GM12892 (cell line): ENCODE measurements at regions not wholly inside any gene's neighbourhood (a gene's known extent, or its start where the extent isn't known, plus 50 kb on each side); places are given as distances from the start of the nearest gene placed in this dataset.

ENCODE experiments used
- POLR2A ChIP-seq: IDR thresholded peaks from 2 replicates; pipeline ENCODE4 v1.6.1; 2011; ENCODE audit warnings: low read depth, low read length, control low read depth
- POLR2AphosphoS5 ChIP-seq: IDR thresholded peaks from 2 replicates; pipeline ENCODE4 v1.6.1; 2011; ENCODE audit warnings: low read depth, low read length, control low read depth
- TAF1 ChIP-seq: IDR thresholded peaks from 2 replicates; pipeline ENCODE4 v1.6.1; 2011; ENCODE audit warnings: low read depth, mild to moderate bottlenecking, control low read depth, low read length, borderline replicate concordance

- TF ChIP-seq POLR2A (no peak), POLR2AphosphoS5 (no peak), TAF1 (no peak)
Observed at GRCh38 chr15:62818691-62819090, 223.9 kb upstream of the TPM1 start.
